DOHH2 (cell line): ENCODE measurements at regions not wholly inside any gene's neighbourhood (a gene's known extent, or its start where the extent isn't known, plus 50 kb on each side); places are given as distances from the start of the nearest gene placed in this dataset.

Source experiments
- H3F3A ChIP-seq: fragments of 200-600 bp; sonication (generic), shearing (Covaris generic); 2 replicates; pipeline ENCODE4 v1.6.0; 2016; ENCODE audit warnings: antibody characterized with exemption, mild to moderate bottlenecking; ENCODE audit not compliant: control insufficient read depth, insufficient read depth
- H3K27ac ChIP-seq: fragments of 200-600 bp; sonication (generic); 2 replicates; pipeline ENCODE4 v1.5.1; 2014; ENCODE audit warnings: low read depth, mild to moderate bottlenecking, low read length, moderate library complexity
- H3K27me3 ChIP-seq: fragments of 200-600 bp; sonication (generic); 2 replicates; pipeline ENCODE4 v1.6.1; 2014; ENCODE audit warnings: mild to moderate bottlenecking, low read length, mixed read lengths; ENCODE audit not compliant: control insufficient read depth
- H3K36me3 ChIP-seq: fragments of 200-600 bp; sonication (generic); 2 replicates; pipeline ENCODE4 v1.6.1; 2014; ENCODE audit warnings: mild to moderate bottlenecking, low read length, moderate library complexity, mixed read lengths; ENCODE audit not compliant: control insufficient read depth
- H3K4me1 ChIP-seq: fragments of 200-600 bp; sonication (generic); 2 replicates; pipeline ENCODE4 v1.6.1; 2014; ENCODE audit warnings: mild to moderate bottlenecking, low read length, mixed read lengths; ENCODE audit not compliant: control insufficient read depth
- H3K4me2 ChIP-seq: fragments of 200-600 bp; sonication (generic); 2 replicates; pipeline ENCODE4 v1.6.0; 2014; ENCODE audit warnings: mild to moderate bottlenecking, low read length, moderate library complexity
- H3K4me3 ChIP-seq: fragments of 200-600 bp; sonication (generic); 2 replicates; pipeline ENCODE4 v1.5.1; 2014; ENCODE audit warnings: mild to moderate bottlenecking, low read length, mixed read lengths
- H3K79me2 ChIP-seq: fragments of 200-600 bp; sonication (generic); 2 replicates; pipeline ENCODE4 v1.6.1; 2014; ENCODE audit warnings: mild to moderate bottlenecking, low read length, mixed read lengths; ENCODE audit not compliant: control insufficient read depth
- H3K9me2 ChIP-seq: fragments of 200-600 bp; sonication (generic); replicated peaks from 2 replicates; pipeline ENCODE4 v1.6.1; 2014; ENCODE audit warnings: mild to moderate bottlenecking, low read length, mixed read lengths; ENCODE audit not compliant: control insufficient read depth
- H3K9me3 ChIP-seq: fragments of 200-600 bp; sonication (generic); 2 replicates; pipeline ENCODE4 v1.6.1; 2014; ENCODE audit warnings: antibody characterized with exemption, low read length, mixed read lengths; ENCODE audit not compliant: control insufficient read depth, insufficient read depth
- H4K20me1 ChIP-seq: fragments of 200-600 bp; sonication (generic); 2 replicates; pipeline ENCODE4 v1.6.0; 2014; ENCODE audit warnings: low read depth, mild to moderate bottlenecking, antibody characterized with exemption, low read length, moderate library complexity; ENCODE audit not compliant: control insufficient read depth, insufficient read depth
- CTCF ChIP-seq: fragments of 200-600 bp; sonication (generic); IDR thresholded peaks from one replicate; pipeline ENCODE4 v1.5.1; 2014; ENCODE audit warnings: antibody characterized with exemption, mild to moderate bottlenecking, low read depth, low read length; ENCODE audit not compliant: poor library complexity, severe bottlenecking
- EZH2phosphoT487 ChIP-seq: fragments of 200-600 bp; sonication (generic); IDR thresholded peaks from 2 replicates; pipeline ENCODE4 v1.6.1; 2017; ENCODE audit warnings: borderline replicate concordance, mild to moderate bottlenecking, antibody characterized with exemption, low read length, moderate library complexity, mixed read lengths

DNA sequence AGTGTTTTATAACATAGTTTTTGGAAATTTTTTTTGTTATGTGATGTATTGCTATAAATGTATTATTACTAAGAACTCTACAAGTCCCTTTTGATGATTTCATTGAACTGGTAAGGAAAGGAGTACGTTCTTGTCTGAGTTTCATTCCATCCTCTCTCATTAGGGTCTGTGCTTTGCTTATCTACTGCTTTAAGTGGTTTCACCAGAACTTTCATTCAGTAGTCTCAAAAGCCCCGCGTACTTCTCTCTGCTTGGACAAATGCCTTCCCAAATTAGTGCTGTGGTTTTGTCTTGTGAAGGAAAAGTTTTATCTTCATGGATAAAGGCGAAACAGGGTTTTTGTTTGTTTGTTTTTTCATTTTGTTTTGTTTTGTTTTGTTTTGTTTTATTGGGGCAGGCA lies 469.8 kb upstream of the WWC1 start:
- H4K20me1 ChIP-seq = no peaks in the 10 kb centered on the region
- H3K36me3 ChIP-seq = no peaks in the 10 kb centered on the region
- no peak overlapping the region for H3K4me3 ChIP-seq
- no peaks in the 10 kb centered on the region for H3F3A ChIP-seq
- H3K4me2 ChIP-seq = no peak overlapping the region
- no peaks in the 10 kb centered on the region for H3K4me1 ChIP-seq
- no peak overlapping the region for H3K27ac ChIP-seq
- H3K9me2 ChIP-seq = no peaks in the 10 kb centered on the region
- TF ChIP-seq EZH2phosphoT487 (no peak), CTCF (no peak)
- H3K9me3 ChIP-seq = no peaks in the 10 kb centered on the region
- no peaks in the 10 kb centered on the region for H3K79me2 ChIP-seq
- H3K27me3 ChIP-seq = no peaks in the 10 kb centered on the region

DNA sequence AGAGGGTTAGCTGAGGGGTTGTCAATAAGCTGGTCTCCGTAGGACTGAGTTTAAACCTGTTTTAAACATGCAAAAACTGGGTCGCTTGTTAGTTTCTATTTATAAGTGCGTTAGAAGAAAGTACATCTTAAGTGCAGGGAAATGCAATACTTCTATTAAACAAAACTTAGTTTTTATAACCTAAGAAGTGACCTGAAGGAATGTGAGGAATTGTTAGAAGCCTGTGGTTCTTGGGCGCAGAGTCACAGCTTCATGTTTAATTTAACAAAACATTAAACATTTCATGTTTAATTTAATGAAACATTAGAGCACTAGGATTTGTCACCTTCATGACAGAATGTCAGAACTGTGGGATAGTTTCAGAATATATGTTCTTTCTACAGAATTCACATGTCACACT lies 469.2 kb upstream of the WWC1 start:
- no peaks in the 10 kb centered on the region for H3K9me2 ChIP-seq
- H4K20me1 ChIP-seq = no peaks in the 10 kb centered on the region
- H3K27me3 ChIP-seq = no peaks in the 10 kb centered on the region
- TF ChIP-seq CTCF (no peak), EZH2phosphoT487 (no peak)
- H3K4me2 ChIP-seq = no peak overlapping the region
- no peaks in the 10 kb centered on the region for H3K36me3 ChIP-seq
- H3K4me1 ChIP-seq = no peaks in the 10 kb centered on the region
- no peaks in the 10 kb centered on the region for H3K79me2 ChIP-seq
- no peak overlapping the region for H3K4me3 ChIP-seq
- no peaks in the 10 kb centered on the region for H3K9me3 ChIP-seq
- H3F3A ChIP-seq = no peaks in the 10 kb centered on the region
- H3K27ac ChIP-seq = no peak overlapping the region

DNA sequence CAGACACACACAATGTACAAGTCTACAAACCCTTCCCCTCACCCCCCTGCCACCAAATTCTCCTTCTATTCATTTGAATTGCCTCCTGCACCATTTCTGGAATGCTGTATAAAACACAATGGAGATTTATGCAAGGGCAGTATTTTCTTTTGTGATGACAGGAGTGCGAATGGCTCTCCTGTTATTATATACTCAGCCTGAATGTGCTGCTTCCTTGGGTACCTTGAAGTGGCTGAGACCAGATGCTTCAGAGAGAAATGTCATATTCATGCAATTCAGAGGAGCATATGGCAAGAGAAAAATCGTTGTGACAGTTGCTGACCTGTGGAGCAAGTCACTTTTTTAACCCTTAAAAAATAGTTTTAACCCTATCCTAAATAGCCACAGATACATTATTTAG lies 468.0 kb upstream of the WWC1 start:
- no peaks in the 10 kb centered on the region for H3K4me1 ChIP-seq
- H3K79me2 ChIP-seq = no peaks in the 10 kb centered on the region
- H3K27ac ChIP-seq = no peak overlapping the region
- H3K4me2 ChIP-seq = no peak overlapping the region
- no peaks in the 10 kb centered on the region for H3K9me3 ChIP-seq
- H4K20me1 ChIP-seq = no peaks in the 10 kb centered on the region
- no peaks in the 10 kb centered on the region for H3K27me3 ChIP-seq
- no peak for TF ChIP-seq EZH2phosphoT487
- TF ChIP-seq CTCF = no peak
- no peaks in the 10 kb centered on the region for H3F3A ChIP-seq
- H3K36me3 ChIP-seq = no peaks in the 10 kb centered on the region
- no peak overlapping the region for H3K4me3 ChIP-seq
- H3K9me2 ChIP-seq = no peaks in the 10 kb centered on the region

DNA sequence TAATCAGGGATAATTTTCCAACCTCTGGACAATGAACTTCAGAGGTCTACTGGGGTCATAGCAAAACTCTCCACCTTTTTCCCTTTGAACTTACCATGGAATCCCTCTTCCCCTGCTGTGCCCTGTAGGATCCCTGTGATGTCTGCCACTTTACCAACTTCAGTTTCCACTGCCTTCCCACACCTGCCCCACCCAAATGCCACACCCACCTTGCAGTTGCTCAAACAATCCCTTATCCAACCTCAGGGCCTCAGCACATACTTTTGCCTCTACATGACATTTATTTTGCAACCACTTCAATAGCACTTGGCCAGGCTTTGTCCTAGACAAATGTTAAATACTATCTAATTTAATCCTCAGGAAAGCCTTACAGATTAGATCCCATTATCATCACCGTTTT lies 463.7 kb upstream of the WWC1 start:
- H3K4me1 ChIP-seq = no peaks in the 10 kb centered on the region
- H3K27me3 ChIP-seq = no peaks in the 10 kb centered on the region
- H3K4me3 ChIP-seq = no peak overlapping the region
- H4K20me1 ChIP-seq = no peaks in the 10 kb centered on the region
- no peak overlapping the region for H3K4me2 ChIP-seq
- no peaks in the 10 kb centered on the region for H3K36me3 ChIP-seq
- H3K27ac ChIP-seq = no peak overlapping the region
- no peaks in the 10 kb centered on the region for H3F3A ChIP-seq
- no peaks in the 10 kb centered on the region for H3K79me2 ChIP-seq
- H3K9me2 ChIP-seq = no peaks in the 10 kb centered on the region
- no peak for TF ChIP-seq EZH2phosphoT487
- TF ChIP-seq CTCF = no peak
- no peaks in the 10 kb centered on the region for H3K9me3 ChIP-seq
